ENCODE measurements at regions not wholly inside any gene's neighbourhood (a gene's known extent, or its start where the extent isn't known, plus 50 kb on each side); places are given as distances from the start of the nearest gene placed in this dataset.

DNA sequence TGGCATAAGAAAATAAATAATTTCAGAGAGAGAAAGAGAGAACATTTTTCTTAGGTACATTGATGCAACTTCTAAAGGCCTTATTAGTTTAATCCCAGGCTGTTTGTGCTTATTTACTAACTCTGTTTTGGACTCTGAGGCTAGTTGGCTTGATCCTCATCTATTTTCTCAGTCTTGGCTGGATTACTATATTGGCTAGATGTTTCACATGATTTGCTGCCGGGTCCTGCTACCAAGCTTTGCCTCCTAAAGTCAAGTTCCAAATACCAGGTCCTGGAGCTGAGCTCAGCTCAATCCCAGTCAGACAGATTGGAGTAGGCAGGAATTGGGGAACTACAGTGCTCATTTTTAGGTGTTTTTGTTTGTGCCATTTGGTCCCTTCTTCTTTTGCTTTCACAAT is 340.8 kb downstream of the BCAT1 start:
- no TSS peak for BruUV-seq (replicated peaks)
- TF ChIP-seq CTCF (IDR thresholded peaks at IDR 0.05; ENCODE audit: unreplicated experiment), result no peak
- H3K4me3 Mint-ChIP-seq (ENCODE audit: low read depth, unreplicated experiment), result no peak overlapping the region
- CTCF ChIA-PET, result no interaction called here
- no peak for DNase-seq
- no peaks in the 10 kb centered on the region for H3K36me3 Mint-ChIP-seq (ENCODE audit: insufficient read depth, unreplicated experiment)
- no peaks in the 10 kb centered on the region for H3K27me3 Mint-ChIP-seq (ENCODE audit: unreplicated experiment)
- no peaks in the 10 kb centered on the region for H3K4me1 Mint-ChIP-seq (ENCODE audit: low read depth, unreplicated experiment)
- H3K27ac Mint-ChIP-seq (ENCODE audit: unreplicated experiment), result no peak overlapping the region
- peaks cover 6% of the 10 kb centered on the region for H3K9me3 Mint-ChIP-seq (ENCODE audit: low read depth, unreplicated experiment)
- intact Hi-C loops (cut with micrococcal nuclease; ENCODE audit: unreplicated experiment), result no loop called here

- BruUV-seq (replicated peaks), result no TSS peak
- H3K4me3 Mint-ChIP-seq (ENCODE audit: low read depth, unreplicated experiment), result no peak overlapping the region
Observed at GRCh38 chr12:24605916-24606315, 343.0 kb downstream of the BCAT1 start.

GRCh38 chr12:24605466-24605865 is 343.4 kb downstream of the BCAT1 start:
- no TSS peak for BruUV-seq (replicated peaks)
- Mint-ChIP-seq H3K4me3 (ENCODE audit: low read depth, unreplicated experiment) (no peak overlapping the region), H3K4me1 (ENCODE audit: low read depth, unreplicated experiment) (no peaks in the 10 kb centered on the region), H3K36me3 (ENCODE audit: insufficient read depth, unreplicated experiment) (no peaks in the 10 kb centered on the region), H3K27ac (ENCODE audit: unreplicated experiment) (no peak overlapping the region), H3K9me3 (ENCODE audit: low read depth, unreplicated experiment) (peaks cover 3% of the 10 kb centered on the region), H3K27me3 (ENCODE audit: unreplicated experiment) (no peaks in the 10 kb centered on the region)
- no peak for DNase-seq
- CTCF ChIA-PET, result no interaction called here
- intact Hi-C loops (cut with micrococcal nuclease; ENCODE audit: unreplicated experiment), result no loop called here
- TF ChIP-seq CTCF (IDR thresholded peaks at IDR 0.05; ENCODE audit: unreplicated experiment), result no peak

More at GRCh38 chr12:24605916-24606315, 343.0 kb downstream of the BCAT1 start:
- no peak for TF ChIP-seq CTCF (IDR thresholded peaks at IDR 0.05; ENCODE audit: unreplicated experiment)
- H3K27me3 Mint-ChIP-seq (ENCODE audit: unreplicated experiment), result no peaks in the 10 kb centered on the region
- H3K36me3 Mint-ChIP-seq (ENCODE audit: insufficient read depth, unreplicated experiment), result no peaks in the 10 kb centered on the region
- H3K4me1 Mint-ChIP-seq (ENCODE audit: low read depth, unreplicated experiment), result no peaks in the 10 kb centered on the region
- peaks cover 6% of the 10 kb centered on the region for H3K9me3 Mint-ChIP-seq (ENCODE audit: low read depth, unreplicated experiment)
- DNase-seq, result no peak
- CTCF ChIA-PET, result no interaction called here
- intact Hi-C loops (cut with micrococcal nuclease; ENCODE audit: unreplicated experiment), result no loop called here
- H3K27ac Mint-ChIP-seq (ENCODE audit: unreplicated experiment), result no peak overlapping the region

- H3K36me3 Mint-ChIP-seq (ENCODE audit: insufficient read depth, unreplicated experiment), result no peaks in the 10 kb centered on the region
- BruUV-seq (replicated peaks), result no TSS peak
- CTCF ChIA-PET, result no interaction called here
- H3K4me3 Mint-ChIP-seq (ENCODE audit: low read depth, unreplicated experiment), result no peak overlapping the region
- intact Hi-C loops (cut with micrococcal nuclease; ENCODE audit: unreplicated experiment), result no loop called here
- DNase-seq, result no peak
- no peaks in the 10 kb centered on the region for H3K4me1 Mint-ChIP-seq (ENCODE audit: low read depth, unreplicated experiment)
- H3K27me3 Mint-ChIP-seq (ENCODE audit: unreplicated experiment), result no peaks in the 10 kb centered on the region
- no peak overlapping the region for H3K27ac Mint-ChIP-seq (ENCODE audit: unreplicated experiment)
- H3K9me3 Mint-ChIP-seq (ENCODE audit: low read depth, unreplicated experiment), result peaks cover 2% of the 10 kb centered on the region
- no peak for TF ChIP-seq CTCF (IDR thresholded peaks at IDR 0.05; ENCODE audit: unreplicated experiment)
Observed at GRCh38 chr12:24603371-24603770, 345.5 kb downstream of the BCAT1 start.

- intact Hi-C loops (cut with micrococcal nuclease; ENCODE audit: unreplicated experiment), result no loop called here
- DNase-seq, result no peak
- TF ChIP-seq CTCF (IDR thresholded peaks at IDR 0.05; ENCODE audit: unreplicated experiment), result no peak
Observed at GRCh38 chr12:24600996-24601395, 347.9 kb downstream of the BCAT1 start.

More at GRCh38 chr12:24600996-24601395, 347.9 kb downstream of the BCAT1 start:
- Mint-ChIP-seq H3K9me3 (ENCODE audit: low read depth, unreplicated experiment) (peaks cover 2% of the 10 kb centered on the region), H3K27me3 (ENCODE audit: unreplicated experiment) (no peaks in the 10 kb centered on the region), H3K36me3 (ENCODE audit: insufficient read depth, unreplicated experiment) (no peaks in the 10 kb centered on the region), H3K27ac (ENCODE audit: unreplicated experiment) (no peak overlapping the region), H3K4me3 (ENCODE audit: low read depth, unreplicated experiment) (no peak overlapping the region), H3K4me1 (ENCODE audit: low read depth, unreplicated experiment) (no peaks in the 10 kb centered on the region)
- CTCF ChIA-PET, result no interaction called here
- no TSS peak for BruUV-seq (replicated peaks)

All from Calu3 (cell line).